Posterior vena cava (tissue), 2 donors: ENCODE measurements at regions not wholly inside any gene's neighbourhood (a gene's known extent, or its start where the extent isn't known, plus 50 kb on each side); places are given as distances from the start of the nearest gene placed in this dataset.

Source experiments
- DNase-seq: peaks from one replicate; pipeline ENCODE4 v3.0.0-alpha.2; 2020; ENCODE audit warnings: low spot score
- intact Hi-C, 2 donors: fragments of 100-400 bp; cut with DNase I; formaldehyde crosslinking; loops; one replicate each; pipeline versions ENCODE4 v1.14.1 to v1.14.2; 2022 to 2023
- donor health status: DM: yes; HTN: yes; CAD: no.
- donor health status: DM: yes; HTN: yes; CAD: no.

- intact Hi-C loops, result no loop called here
- DNase-seq, result no peak
Measured at GRCh38 chr16:64830653-64831052, 291.2 kb downstream of the CDH11 start.

- intact Hi-C loops, result no loop called here
- no peak for DNase-seq
Measured at GRCh38 chr16:64829678-64830077, 292.2 kb downstream of the CDH11 start.

- intact Hi-C loops, result no loop called here
- no peak for DNase-seq
Measured at GRCh38 chr16:64826374-64826773, 295.5 kb downstream of the CDH11 start.

GRCh38 chr16:64823481-64824075, 298.3 kb downstream of the CDH11 start:
- intact Hi-C loops, result no loop called here
- no peak for DNase-seq

GRCh38 chr16:64809876-64810629, 311.8 kb downstream of the CDH11 start:
- intact Hi-C loops, result no loop called here
- no peak for DNase-seq

GRCh38 chr16:64808474-64808873, 313.4 kb downstream of the CDH11 start:
- intact Hi-C loops, result no loop called here
- DNase-seq, result no peak

GRCh38 chr16:64791756-64792155, 330.1 kb downstream of the CDH11 start:
- intact Hi-C loops, result no loop called here
- no peak for DNase-seq

- intact Hi-C loops, result no loop called here
- DNase-seq, result no peak
Measured at GRCh38 chr16:64784635-64785034, 337.2 kb downstream of the CDH11 start.

- intact Hi-C loops, result no loop called here
- DNase-seq, result no peak
Measured at GRCh38 chr16:64782484-64782883, 339.4 kb downstream of the CDH11 start.

- intact Hi-C loops, result no loop called here
- DNase-seq, result no peak
Measured at GRCh38 chr16:64780445-64780844, 341.4 kb downstream of the CDH11 start.

- intact Hi-C loops, result loop anchor here in 1 of 2 donors (5.0 kb wide), 1 partner anchor 706 kb away; no protein-coding TSS in a partner anchor
Measured at GRCh38 chr16:64778777-64779176, 343.1 kb downstream of the CDH11 start.

GRCh38 chr16:64773638-64774037, 348.2 kb downstream of the CDH11 start:
- intact Hi-C loops, result no loop called here
- DNase-seq, result no peak

More at GRCh38 chr16:64778777-64779176, 343.1 kb downstream of the CDH11 start:
- DNase-seq, result no peak

- DNase-seq, result no peak
- intact Hi-C loops, result no loop called here
Measured at GRCh38 chr16:64773184-64773583, 348.7 kb downstream of the CDH11 start.

GRCh38 chr16:64771273-64771672, 350.6 kb downstream of the CDH11 start:
- intact Hi-C loops, result no loop called here
- no peak for DNase-seq

GRCh38 chr16:64762211-64762610, 359.7 kb downstream of the CDH11 start:
- intact Hi-C loops, result no loop called here
- DNase-seq, result no peak

- intact Hi-C loops, result no loop called here
- DNase-seq, result no peak
Measured at GRCh38 chr16:64754279-64754678, 367.6 kb downstream of the CDH11 start.

- DNase-seq, result no peak
- intact Hi-C loops, result no loop called here
Measured at GRCh38 chr16:64751906-64752305, 370.0 kb downstream of the CDH11 start.

GRCh38 chr16:64749346-64749745, 372.5 kb downstream of the CDH11 start:
- intact Hi-C loops, result no loop called here
- no peak for DNase-seq

- intact Hi-C loops, result no loop called here
- DNase-seq, result no peak
Measured at GRCh38 chr16:64745258-64745930, 376.5 kb downstream of the CDH11 start.

- DNase-seq, result no peak
- intact Hi-C loops, result no loop called here
Measured at GRCh38 chr16:64742455-64743223, 379.2 kb downstream of the CDH11 start.
